ENCODE measurements at regions not wholly inside any gene's neighbourhood (a gene's known extent, or its start where the extent isn't known, plus 50 kb on each side); places are given as distances from the start of the nearest gene placed in this dataset.

DNA sequence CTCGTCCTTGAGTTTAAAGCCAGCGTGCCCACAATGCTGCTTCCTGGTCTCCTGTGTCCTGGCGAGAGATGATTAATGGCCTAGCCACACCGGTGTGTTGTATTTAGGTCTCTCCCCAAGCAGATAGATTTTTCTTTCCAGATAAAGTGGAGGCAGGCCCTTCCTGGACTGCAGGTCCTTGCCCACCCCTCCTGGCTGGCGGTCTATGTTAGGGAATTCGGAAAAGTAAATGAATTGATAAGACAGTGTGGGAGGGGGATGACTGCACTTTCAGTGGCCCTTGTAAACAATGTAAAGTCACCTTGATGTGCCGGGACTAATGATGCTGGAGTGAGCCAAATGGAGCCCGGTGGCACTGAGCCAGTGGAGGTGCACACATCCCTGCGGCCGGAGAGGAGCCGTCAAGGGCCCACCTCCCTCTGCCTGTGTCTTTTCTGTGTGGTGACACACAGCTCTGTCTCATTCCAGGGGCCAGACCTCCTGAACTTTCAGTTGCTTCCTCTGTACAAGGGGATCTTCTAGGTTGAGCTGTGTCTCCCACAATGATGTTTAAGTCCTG, 70.6 kb upstream of the ESRRB start:
- ATAC-seq = no peak
- no peak for DNase-seq (ENCODE audit: low spot score)

DNA sequence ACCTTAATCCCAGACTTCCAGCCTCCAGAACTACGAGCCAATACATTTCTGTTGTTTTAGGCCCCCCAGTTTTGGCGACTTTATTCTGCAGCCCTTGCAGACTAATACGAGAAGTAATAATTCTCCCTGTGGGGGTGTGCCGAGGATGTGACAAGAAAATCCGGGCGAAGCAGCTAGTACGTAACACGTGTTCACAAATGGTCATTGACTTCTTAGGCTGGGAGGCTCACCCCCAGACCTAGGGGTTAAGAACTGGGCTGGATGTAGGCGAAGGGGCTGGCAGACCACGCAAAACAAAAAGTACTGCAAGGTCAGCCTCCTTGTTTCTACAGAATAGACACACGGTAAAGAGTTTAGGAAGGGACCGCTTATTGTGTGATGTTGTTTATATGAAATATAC, 69.8 kb upstream of the ESRRB start:
- DNase-seq (ENCODE audit: low spot score) = no peak
- ATAC-seq = no peak

GRCh38 chr14:76307786-76308780, 67.9 kb upstream of the ESRRB start:
- no peak for DNase-seq (ENCODE audit: low spot score)
- no peak for ATAC-seq

DNA sequence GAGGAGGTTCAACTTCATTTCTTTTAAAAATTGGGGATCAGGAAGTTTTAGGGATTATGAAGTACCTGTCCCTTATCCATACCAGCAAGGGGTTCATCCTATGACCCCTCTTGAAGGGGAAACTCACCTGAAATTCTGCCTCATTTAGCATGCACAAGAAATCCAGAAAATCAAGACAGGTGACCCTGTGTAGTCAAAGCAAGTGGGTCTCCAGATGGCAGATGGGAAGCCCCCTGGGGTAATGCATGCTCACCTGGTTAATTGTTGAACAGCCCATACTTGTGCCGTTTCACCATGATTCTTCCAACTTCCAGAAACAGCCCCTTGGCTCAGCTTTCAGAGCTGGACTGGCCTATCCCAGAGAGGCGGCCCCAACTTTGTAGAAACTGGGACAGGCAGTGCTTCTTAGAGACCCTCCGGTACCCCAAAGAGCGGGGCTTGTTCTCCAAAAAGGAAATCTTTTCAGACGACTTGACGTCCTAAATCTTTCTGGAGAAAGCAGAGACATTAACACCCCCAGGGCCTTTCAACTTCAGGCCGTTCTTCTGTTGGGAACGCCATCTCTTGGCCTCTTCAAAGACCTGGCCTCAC, 66.3 kb upstream of the ESRRB start:
- ATAC-seq (no peak), DNase-seq (ENCODE audit: low spot score) (no peak)

GRCh38 chr14:76311079-76311758, 64.7 kb upstream of the ESRRB start:
- DNase-seq (ENCODE audit: low spot score) = no peak
- ATAC-seq = no peak

GRCh38 chr14:76312821-76313220, 63.1 kb upstream of the ESRRB start:
- no peak for DNase-seq (ENCODE audit: low spot score)
- ATAC-seq = no peak

GRCh38 chr14:76313303-76313702, 62.6 kb upstream of the ESRRB start:
- no peak for ATAC-seq
- no peak for DNase-seq (ENCODE audit: low spot score)

DNA sequence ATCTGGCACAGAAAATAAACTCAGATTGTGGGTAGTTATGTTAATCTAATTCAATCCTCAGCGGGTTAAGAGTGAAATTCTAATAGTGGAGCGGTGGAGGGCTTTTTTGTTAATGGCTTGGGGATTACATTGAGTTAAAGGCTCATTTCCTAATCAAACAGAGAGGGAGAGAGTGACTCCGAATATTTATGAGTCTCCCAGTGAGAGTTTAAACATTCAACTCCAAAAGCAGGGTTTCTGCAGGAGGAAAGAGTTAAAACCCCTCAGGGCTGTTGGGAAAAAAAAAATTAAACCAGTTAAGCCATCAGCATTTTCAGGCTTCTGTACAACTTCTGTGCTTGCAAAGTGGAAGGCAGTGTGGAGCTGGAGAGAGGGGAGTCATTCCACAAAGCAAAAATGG, 62.1 kb upstream of the ESRRB start:
- no peak for ATAC-seq
- no peak for DNase-seq (ENCODE audit: low spot score)

DNA sequence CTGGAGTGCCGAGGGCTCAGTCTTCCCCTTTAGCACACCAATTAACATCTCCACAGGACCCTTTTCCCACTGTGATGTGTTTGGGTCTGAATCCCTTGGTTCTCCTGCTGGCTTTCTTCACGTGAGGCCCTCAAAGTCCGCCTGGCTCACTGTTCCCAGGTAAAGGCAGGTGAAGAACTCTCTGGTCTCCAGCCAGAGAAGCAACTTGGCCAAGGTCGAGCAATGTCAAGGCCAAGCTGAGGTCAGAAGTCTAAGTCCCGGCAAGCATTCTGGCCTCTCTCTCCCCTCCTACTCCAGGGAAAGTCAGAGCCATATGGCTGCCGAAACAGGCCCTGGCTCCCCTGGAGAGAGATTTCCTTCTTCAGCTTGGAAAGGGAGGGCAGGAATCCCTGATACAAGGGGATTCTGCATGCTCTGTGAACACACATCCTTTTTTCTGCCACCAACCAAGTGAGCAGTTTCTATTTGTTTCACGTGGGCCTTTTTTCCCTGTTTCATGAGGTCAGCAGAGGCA, 61.4 kb upstream of the ESRRB start:
- ATAC-seq (no peak), DNase-seq (ENCODE audit: low spot score) (no peak)

GRCh38 chr14:76320486-76320885, 55.5 kb upstream of the ESRRB start:
- no peak for ATAC-seq

GRCh38 chr14:76320975-76321374, 55.0 kb upstream of the ESRRB start:
- no peak for DNase-seq (ENCODE audit: low spot score)
- ATAC-seq = no peak

More at GRCh38 chr14:76320486-76320885, 55.5 kb upstream of the ESRRB start:
- no peak for DNase-seq (ENCODE audit: low spot score)

- ATAC-seq (no peak), DNase-seq (ENCODE audit: low spot score) (no peak)
Observed at GRCh38 chr14:76322594-76323220, 53.2 kb upstream of the ESRRB start.

GRCh38 chr14:76323331-76324050, 52.4 kb upstream of the ESRRB start:
- no peak for DNase-seq (ENCODE audit: low spot score)
- no peak for ATAC-seq

DNA sequence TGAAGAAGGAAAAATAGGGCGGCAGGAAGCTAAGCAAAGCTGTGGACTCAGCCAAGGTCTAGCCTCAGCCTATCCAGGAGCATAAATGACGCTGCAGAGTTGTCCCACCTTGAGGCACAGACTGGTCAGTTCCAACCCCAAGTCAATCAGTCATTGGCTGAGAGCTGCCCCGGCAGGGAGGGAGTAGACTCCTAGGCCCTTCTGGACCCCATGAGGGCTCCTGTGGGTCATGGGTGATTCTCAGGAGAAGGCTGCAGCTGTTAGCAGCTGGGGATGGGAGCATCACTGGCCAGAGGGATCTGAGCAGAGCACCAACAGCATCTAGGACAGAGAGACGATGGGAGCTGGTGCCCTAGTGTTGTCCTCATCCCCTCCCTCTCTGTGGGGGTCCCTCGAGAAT, 51.8 kb upstream of the ESRRB start:
- no peak for DNase-seq (ENCODE audit: low spot score)
- no peak for ATAC-seq

Data from left lobe of liver (tissue), 2 donors.